WTC11 (cell line): ENCODE measurements at regions not wholly inside any gene's neighbourhood (a gene's known extent, or its start where the extent isn't known, plus 50 kb on each side); places are given as distances from the start of the nearest gene placed in this dataset.

Experiments used
- ATAC-seq: fragments of 200-7000 bp; cut with Tn5 transposase; 2 replicates; pipeline ENCODE4 v1.10.0; 2021; ENCODE audit warnings: mild to moderate bottlenecking, moderate library complexity
- CTCF ChIA-PET: fragments of 300-600 bp; sonication (Branson Sonifier 250); formaldehyde crosslinking; loops from one replicate; lab custom pipeline; 2021; ENCODE audit warnings: antibody characterized with exemption; lab: Charles Lee
- POLR2A ChIA-PET: fragments of 350-600 bp; sonication (Branson Sonifier 250); formaldehyde crosslinking; loops from one replicate; lab custom pipeline; 2021; ENCODE audit warnings: antibody characterized with exemption; lab: Charles Lee
- DNase-seq: peaks from one replicate; pipeline ENCODE4 v3.0.0; 2021; ENCODE audit warnings: low spot score
- H3K27ac Mint-ChIP-seq: 2 replicates; pipeline ENCODE4 v1.8.0; 2021; ENCODE audit warnings: mixed read lengths
- H3K27me3 Mint-ChIP-seq: 2 replicates; pipeline ENCODE4 v1.8.0; 2021; ENCODE audit warnings: low read depth, mild to moderate bottlenecking, moderate library complexity, mixed read lengths
- H3K36me3 Mint-ChIP-seq: 2 replicates; pipeline ENCODE4 v1.8.0; 2021; ENCODE audit warnings: mixed read lengths
- H3K4me1 Mint-ChIP-seq: 2 replicates; pipeline ENCODE4 v1.8.0; 2022; ENCODE audit warnings: mixed read lengths
- H3K4me3 Mint-ChIP-seq: 2 replicates; pipeline ENCODE4 v1.8.0; 2021; ENCODE audit warnings: mild to moderate bottlenecking, moderate library complexity, mixed read lengths
- H3K9me3 Mint-ChIP-seq: 2 replicates; pipeline ENCODE4 v1.8.0; 2021; ENCODE audit warnings: mixed read lengths
- AR ChIP-seq: fragments of 250-450 bp; sonication (Bioruptor Pico); IDR thresholded peaks from 2 replicates; pipeline ENCODE4 v1.9.0; 2021; ENCODE audit warnings: mild to moderate bottlenecking
- ATF1 ChIP-seq: sonication (generic); formaldehyde crosslinking; IDR thresholded peaks from 2 replicates; pipeline ENCODE4 v1.8.1; 2023; ENCODE audit warnings: mild to moderate bottlenecking, moderate library complexity, missing genetic modification reagents
- ATF6 ChIP-seq: sonication (generic); formaldehyde crosslinking; IDR thresholded peaks from 2 replicates; pipeline ENCODE4 v1.8.1; 2023; ENCODE audit warnings: mild to moderate bottlenecking, missing genetic modification reagents
- CREB1 ChIP-seq: sonication (generic); formaldehyde crosslinking; IDR thresholded peaks from 2 replicates; pipeline ENCODE4 v1.8.0; 2023; ENCODE audit warnings: mild to moderate bottlenecking, missing genetic modification reagents
- CREM ChIP-seq: sonication (generic); formaldehyde crosslinking; IDR thresholded peaks from 2 replicates; pipeline ENCODE4 v1.8.1; 2022; ENCODE audit warnings: mild to moderate bottlenecking, missing genetic modification reagents, moderate library complexity
- ELF4 ChIP-seq: sonication (generic); formaldehyde crosslinking; IDR thresholded peaks from 2 replicates; pipeline ENCODE4 v1.8.1; 2022; ENCODE audit warnings: low read depth, mild to moderate bottlenecking, moderate library complexity, missing genetic modification reagents
- EMX1 ChIP-seq: fragments of 250-450 bp; sonication (Bioruptor Pico); IDR thresholded peaks from 2 replicates; pipeline ENCODE4 v1.8.0; 2021; ENCODE audit warnings: mild to moderate bottlenecking
- ESRRA ChIP-seq: sonication (generic); formaldehyde crosslinking; IDR thresholded peaks from 2 replicates; pipeline ENCODE4 v1.8.1; 2022; ENCODE audit warnings: mild to moderate bottlenecking, missing genetic modification reagents, borderline replicate concordance
- FOXK1 ChIP-seq: sonication (generic); formaldehyde crosslinking; IDR thresholded peaks from 2 replicates; pipeline ENCODE4 v1.8.0; 2022; ENCODE audit warnings: mild to moderate bottlenecking, moderate library complexity, missing genetic modification reagents
- GABPB1 ChIP-seq: sonication (generic); formaldehyde crosslinking; IDR thresholded peaks from 2 replicates; pipeline ENCODE4 v1.8.1; 2023; ENCODE audit warnings: mild to moderate bottlenecking, missing genetic modification reagents
- IRF2 ChIP-seq: sonication (generic); formaldehyde crosslinking; IDR thresholded peaks from 2 replicates; pipeline ENCODE4 v1.8.0; 2022; ENCODE audit warnings: low read depth, missing genetic modification reagents, borderline replicate concordance
- MLX ChIP-seq: sonication (generic); formaldehyde crosslinking; IDR thresholded peaks from 2 replicates; pipeline ENCODE4 v1.8.1; 2023; ENCODE audit warnings: mild to moderate bottlenecking, missing genetic modification reagents, moderate library complexity
- NR1H2 ChIP-seq: sonication (generic); formaldehyde crosslinking; IDR thresholded peaks from 2 replicates; pipeline ENCODE4 v1.9.0; 2021; ENCODE audit warnings: mild to moderate bottlenecking, moderate library complexity, missing genetic modification reagents
- PRRX2 ChIP-seq: fragments of 250-450 bp; sonication (Bioruptor Pico); IDR thresholded peaks from 2 replicates; pipeline ENCODE4 v1.8.0; 2021; ENCODE audit warnings: mild to moderate bottlenecking
- TCF7 ChIP-seq: sonication (generic); formaldehyde crosslinking; IDR thresholded peaks from 2 replicates; pipeline ENCODE4 v1.8.0; 2022; ENCODE audit warnings: mild to moderate bottlenecking, low read depth, missing genetic modification reagents, moderate library complexity
- TEAD4 ChIP-seq: sonication (generic); formaldehyde crosslinking; IDR thresholded peaks from 2 replicates; pipeline ENCODE4 v1.8.0; 2022; ENCODE audit warnings: mild to moderate bottlenecking, missing genetic modification reagents
- ZNF232 ChIP-seq: sonication (generic); formaldehyde crosslinking; IDR thresholded peaks from 2 replicates; pipeline ENCODE4 v1.8.0; 2022; ENCODE audit warnings: mild to moderate bottlenecking, missing genetic modification reagents
- ZNF317 ChIP-seq: sonication (generic); formaldehyde crosslinking; IDR thresholded peaks from 2 replicates; pipeline ENCODE4 v1.8.1; 2023; ENCODE audit warnings: low read depth, mild to moderate bottlenecking, moderate library complexity, missing genetic modification reagents, borderline replicate concordance
- ZNF396 ChIP-seq: fragments of 250-450 bp; sonication (Bioruptor Pico); IDR thresholded peaks from 2 replicates; pipeline ENCODE4 v1.8.0; 2021; ENCODE audit warnings: mild to moderate bottlenecking, moderate library complexity, borderline replicate concordance
- TF ChIP-seq, protein P1 (sequence below): sonication (generic); formaldehyde crosslinking; IDR thresholded peaks from 2 replicates; pipeline ENCODE4 v1.8.1; 2023; ENCODE audit warnings: mild to moderate bottlenecking, missing genetic modification reagents, moderate library complexity
- TF ChIP-seq, protein P2 (sequence below): sonication (generic); formaldehyde crosslinking; IDR thresholded peaks from 2 replicates; pipeline ENCODE4 v1.8.0; 2023; ENCODE audit warnings: mild to moderate bottlenecking, missing genetic modification reagents

DNA sequence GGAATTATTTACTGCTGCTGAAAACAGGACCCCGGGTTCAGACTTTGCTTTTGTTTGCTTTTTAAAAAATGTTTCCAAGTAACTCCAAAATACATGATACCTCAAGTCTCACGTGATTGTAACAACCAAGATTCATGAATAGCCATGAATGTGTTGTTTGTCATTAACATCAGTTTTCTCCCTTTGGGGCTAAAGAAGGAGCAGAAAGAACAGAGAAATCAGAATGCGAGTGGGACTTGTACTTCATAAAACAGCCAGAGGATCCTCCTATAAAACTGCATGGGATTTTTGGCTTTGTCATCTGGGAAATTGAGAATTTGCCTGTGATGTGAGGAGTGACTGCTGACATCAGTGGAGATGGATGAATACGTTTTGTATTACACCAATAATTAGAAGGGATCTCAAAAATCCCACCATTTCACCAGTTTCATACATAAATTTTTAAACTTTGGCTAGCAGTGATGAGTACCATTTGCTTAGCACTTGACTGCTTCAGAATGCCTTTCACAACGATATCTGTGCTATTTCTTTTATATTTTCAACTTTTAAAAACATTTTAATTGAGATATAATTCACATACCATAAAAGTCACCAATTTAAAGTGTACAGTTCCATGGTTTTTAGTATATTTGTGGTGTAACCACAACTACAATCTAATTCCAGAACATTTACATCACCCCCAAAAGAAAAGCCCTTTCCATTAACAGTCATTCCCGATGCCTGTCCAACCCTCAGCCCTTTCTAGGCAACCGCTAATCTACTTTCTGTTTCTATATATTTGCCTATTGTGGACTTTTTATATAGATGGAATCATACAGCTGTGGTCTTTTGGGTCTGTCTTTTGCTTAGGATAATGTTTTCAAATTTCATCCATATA is 126.9 kb upstream of the ANKRD55 start:
- CTCF ChIA-PET, result no interaction called here
- H3K27me3 Mint-ChIP-seq, result no peaks in the 10 kb centered on the region; the same call in 1 of the 2 replicates
- H3K36me3 Mint-ChIP-seq, result no peaks in the 10 kb centered on the region

GRCh38 chr5:56358703-56359681 is 125.9 kb upstream of the ANKRD55 start:
- no peaks in the 10 kb centered on the region for H3K9me3 Mint-ChIP-seq
- no peaks in the 10 kb centered on the region; the same call in 1 of the 2 replicates for H3K27me3 Mint-ChIP-seq
- ChIA-PET CTCF (no interaction called here), POLR2A (no interaction called here)
- no peak for TF ChIP-seq ELF4 (CRISPR knock-in tag)
- TF ChIP-seq GABPB1 (CRISPR knock-in tag), result peak; percentile 51
- TF ChIP-seq, all 79 proteins: peak for 1
- Mint-ChIP-seq H3K36me3 (no peaks in the 10 kb centered on the region), H3K4me1 (peaks cover 17% of the 10 kb centered on the region), H3K4me3 (no peak overlapping the region), H3K27ac (no peak overlapping the region)
- DNase-seq (no peak), ATAC-seq (no peak)

More for the DNA sequence above, 126.9 kb upstream of the ANKRD55 start:
- Mint-ChIP-seq H3K9me3 (no peaks in the 10 kb centered on the region), H3K4me1 (peaks cover 17% of the 10 kb centered on the region), H3K27ac (no peak overlapping the region), H3K4me3 (no peak overlapping the region)
- POLR2A ChIA-PET, result no interaction called here
- no peak for ATAC-seq
- no peak for DNase-seq
- TF ChIP-seq ZNF317, result peak; percentile 58; the same call in 1 of the 2 replicates
- no peak for TF ChIP-seq PRRX2 (CRISPR knock-in tag)
- TF ChIP-seq, all 79 proteins: peak for 1

DNA sequence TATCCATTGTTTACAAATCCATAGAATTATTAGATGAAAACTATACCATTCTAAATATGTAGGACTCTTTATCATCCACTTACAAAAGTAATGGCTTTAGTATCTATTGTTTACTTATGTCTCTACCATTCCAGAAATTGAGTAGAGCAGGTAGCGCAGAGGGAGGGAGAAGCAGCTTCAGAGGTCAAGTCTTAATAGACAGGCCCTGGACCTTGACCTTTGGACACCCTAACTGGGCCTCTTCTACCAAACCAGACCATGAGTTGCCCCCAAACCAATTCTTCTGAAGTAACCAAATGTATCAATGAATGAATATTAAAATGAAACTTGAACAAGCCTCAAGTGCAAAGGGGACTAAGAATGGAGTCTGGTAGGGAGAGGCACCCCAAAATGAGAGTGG is 124.9 kb upstream of the ANKRD55 start:
- Mint-ChIP-seq H3K4me1 (peaks cover 19% of the 10 kb centered on the region), H3K4me3 (no peak overlapping the region), H3K27ac (no peak overlapping the region), H3K9me3 (no peaks in the 10 kb centered on the region), H3K27me3 (no peaks in the 10 kb centered on the region; the same call in 1 of the 2 replicates), H3K36me3 (no peaks in the 10 kb centered on the region)
- CTCF ChIA-PET, result no interaction called here
- ATAC-seq (no peak), DNase-seq (no peak)
- POLR2A ChIA-PET, result no interaction called here
- TF ChIP-seq TCF7 (CRISPR knock-in tag) (no peak), TEAD4 (CRISPR knock-in tag) (no peak), ATF6 (CRISPR knock-in tag) (no peak), FOXK1 (no peak), ESRRA (CRISPR knock-in tag) (no peak), NR1H2 (CRISPR knock-in tag) (no peak), CREM (CRISPR knock-in tag) (no peak), MLX (no peak), IRF2 (CRISPR knock-in tag) (no peak), ZNF232 (no peak), EMX1 (CRISPR knock-in tag) (no peak), CREB1 (CRISPR knock-in tag) (no peak), AR (CRISPR knock-in tag) (no peak), ZNF317 (no peak), ZNF396 (no peak), ATF1 (CRISPR knock-in tag) (no peak)
- TF ChIP-seq, protein P1, sequence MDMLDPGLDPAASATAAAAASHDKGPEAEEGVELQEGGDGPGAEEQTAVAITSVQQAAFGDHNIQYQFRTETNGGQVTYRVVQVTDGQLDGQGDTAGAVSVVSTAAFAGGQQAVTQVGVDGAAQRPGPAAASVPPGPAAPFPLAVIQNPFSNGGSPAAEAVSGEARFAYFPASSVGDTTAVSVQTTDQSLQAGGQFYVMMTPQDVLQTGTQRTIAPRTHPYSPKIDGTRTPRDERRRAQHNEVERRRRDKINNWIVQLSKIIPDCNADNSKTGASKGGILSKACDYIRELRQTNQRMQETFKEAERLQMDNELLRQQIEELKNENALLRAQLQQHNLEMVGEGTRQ (CRISPR knock-in tag), result no peak
- TF ChIP-seq, protein P2, sequence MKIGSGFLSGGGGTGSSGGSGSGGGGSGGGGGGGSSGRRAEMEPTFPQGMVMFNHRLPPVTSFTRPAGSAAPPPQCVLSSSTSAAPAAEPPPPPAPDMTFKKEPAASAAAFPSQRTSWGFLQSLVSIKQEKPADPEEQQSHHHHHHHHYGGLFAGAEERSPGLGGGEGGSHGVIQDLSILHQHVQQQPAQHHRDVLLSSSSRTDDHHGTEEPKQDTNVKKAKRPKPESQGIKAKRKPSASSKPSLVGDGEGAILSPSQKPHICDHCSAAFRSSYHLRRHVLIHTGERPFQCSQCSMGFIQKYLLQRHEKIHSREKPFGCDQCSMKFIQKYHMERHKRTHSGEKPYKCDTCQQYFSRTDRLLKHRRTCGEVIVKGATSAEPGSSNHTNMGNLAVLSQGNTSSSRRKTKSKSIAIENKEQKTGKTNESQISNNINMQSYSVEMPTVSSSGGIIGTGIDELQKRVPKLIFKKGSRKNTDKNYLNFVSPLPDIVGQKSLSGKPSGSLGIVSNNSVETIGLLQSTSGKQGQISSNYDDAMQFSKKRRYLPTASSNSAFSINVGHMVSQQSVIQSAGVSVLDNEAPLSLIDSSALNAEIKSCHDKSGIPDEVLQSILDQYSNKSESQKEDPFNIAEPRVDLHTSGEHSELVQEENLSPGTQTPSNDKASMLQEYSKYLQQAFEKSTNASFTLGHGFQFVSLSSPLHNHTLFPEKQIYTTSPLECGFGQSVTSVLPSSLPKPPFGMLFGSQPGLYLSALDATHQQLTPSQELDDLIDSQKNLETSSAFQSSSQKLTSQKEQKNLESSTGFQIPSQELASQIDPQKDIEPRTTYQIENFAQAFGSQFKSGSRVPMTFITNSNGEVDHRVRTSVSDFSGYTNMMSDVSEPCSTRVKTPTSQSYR, result no peak
